ENCODE measurements at regions not wholly inside any gene's neighbourhood (a gene's known extent, or its start where the extent isn't known, plus 50 kb on each side); places are given as distances from the start of the nearest gene placed in this dataset.

DNA sequence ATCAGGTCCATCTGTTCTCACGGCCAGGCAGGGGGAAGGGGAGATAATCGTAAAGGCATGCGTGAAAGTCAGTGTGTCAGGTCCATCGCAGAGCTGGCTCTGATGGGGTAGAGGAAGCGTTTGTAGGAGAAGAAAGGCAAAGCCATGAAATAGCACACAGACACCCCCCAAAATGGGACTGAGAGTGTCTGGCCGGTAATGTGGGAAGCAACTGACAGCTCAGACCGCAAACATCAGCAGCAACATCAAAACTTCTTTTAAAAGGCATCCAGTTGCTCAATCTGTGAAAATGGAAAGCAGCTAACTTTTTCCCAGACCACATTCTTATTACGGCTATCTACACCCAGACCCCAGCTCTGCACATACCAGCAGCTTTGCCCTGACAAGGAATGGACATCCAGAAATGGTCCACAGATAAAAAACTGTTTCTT is 232.6 kb downstream of the EN1 start:
- TF ChIP-seq TAF1 (IDR thresholded peaks at IDR 0.05; ENCODE audit: borderline replicate concordance, low read depth, low read length) (no peak), RAD21 (IDR thresholded peaks at IDR 0.05; ENCODE audit: low read length) (no peak), MXI1 (IDR thresholded peaks at IDR 0.05; ENCODE audit: low read depth, low read length) (no peak), SMC3 (IDR thresholded peaks at IDR 0.05; ENCODE audit: low read depth, low read length) (no peak), EZH2phosphoT487 (IDR thresholded peaks at IDR 0.05; ENCODE audit: borderline replicate concordance, low read depth) (no peak), YY1 (IDR thresholded peaks at IDR 0.05; ENCODE audit: low read depth) (no peak), TEAD4 (IDR thresholded peaks at IDR 0.05; ENCODE audit: borderline replicate concordance, insufficient read depth) (no peak), POLR2AphosphoS5 (IDR thresholded peaks at IDR 0.05; ENCODE audit: low read depth, low read length) (no peak)
- TF ChIP-seq, protein P1, sequence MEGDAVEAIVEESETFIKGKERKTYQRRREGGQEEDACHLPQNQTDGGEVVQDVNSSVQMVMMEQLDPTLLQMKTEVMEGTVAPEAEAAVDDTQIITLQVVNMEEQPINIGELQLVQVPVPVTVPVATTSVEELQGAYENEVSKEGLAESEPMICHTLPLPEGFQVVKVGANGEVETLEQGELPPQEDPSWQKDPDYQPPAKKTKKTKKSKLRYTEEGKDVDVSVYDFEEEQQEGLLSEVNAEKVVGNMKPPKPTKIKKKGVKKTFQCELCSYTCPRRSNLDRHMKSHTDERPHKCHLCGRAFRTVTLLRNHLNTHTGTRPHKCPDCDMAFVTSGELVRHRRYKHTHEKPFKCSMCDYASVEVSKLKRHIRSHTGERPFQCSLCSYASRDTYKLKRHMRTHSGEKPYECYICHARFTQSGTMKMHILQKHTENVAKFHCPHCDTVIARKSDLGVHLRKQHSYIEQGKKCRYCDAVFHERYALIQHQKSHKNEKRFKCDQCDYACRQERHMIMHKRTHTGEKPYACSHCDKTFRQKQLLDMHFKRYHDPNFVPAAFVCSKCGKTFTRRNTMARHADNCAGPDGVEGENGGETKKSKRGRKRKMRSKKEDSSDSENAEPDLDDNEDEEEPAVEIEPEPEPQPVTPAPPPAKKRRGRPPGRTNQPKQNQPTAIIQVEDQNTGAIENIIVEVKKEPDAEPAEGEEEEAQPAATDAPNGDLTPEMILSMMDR (IDR thresholded peaks at IDR 0.05) = no peak
- TF ChIP-seq, protein P2, sequence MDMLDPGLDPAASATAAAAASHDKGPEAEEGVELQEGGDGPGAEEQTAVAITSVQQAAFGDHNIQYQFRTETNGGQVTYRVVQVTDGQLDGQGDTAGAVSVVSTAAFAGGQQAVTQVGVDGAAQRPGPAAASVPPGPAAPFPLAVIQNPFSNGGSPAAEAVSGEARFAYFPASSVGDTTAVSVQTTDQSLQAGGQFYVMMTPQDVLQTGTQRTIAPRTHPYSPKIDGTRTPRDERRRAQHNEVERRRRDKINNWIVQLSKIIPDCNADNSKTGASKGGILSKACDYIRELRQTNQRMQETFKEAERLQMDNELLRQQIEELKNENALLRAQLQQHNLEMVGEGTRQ (IDR thresholded peaks at IDR 0.05; ENCODE audit: borderline replicate concordance, low read depth, low read length) = no peak
- TF ChIP-seq, protein P3, sequence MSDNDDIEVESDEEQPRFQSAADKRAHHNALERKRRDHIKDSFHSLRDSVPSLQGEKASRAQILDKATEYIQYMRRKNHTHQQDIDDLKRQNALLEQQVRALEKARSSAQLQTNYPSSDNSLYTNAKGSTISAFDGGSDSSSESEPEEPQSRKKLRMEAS (IDR thresholded peaks at IDR 0.05; ENCODE audit: low read depth) = no peak
- TF ChIP-seq, protein P4, sequence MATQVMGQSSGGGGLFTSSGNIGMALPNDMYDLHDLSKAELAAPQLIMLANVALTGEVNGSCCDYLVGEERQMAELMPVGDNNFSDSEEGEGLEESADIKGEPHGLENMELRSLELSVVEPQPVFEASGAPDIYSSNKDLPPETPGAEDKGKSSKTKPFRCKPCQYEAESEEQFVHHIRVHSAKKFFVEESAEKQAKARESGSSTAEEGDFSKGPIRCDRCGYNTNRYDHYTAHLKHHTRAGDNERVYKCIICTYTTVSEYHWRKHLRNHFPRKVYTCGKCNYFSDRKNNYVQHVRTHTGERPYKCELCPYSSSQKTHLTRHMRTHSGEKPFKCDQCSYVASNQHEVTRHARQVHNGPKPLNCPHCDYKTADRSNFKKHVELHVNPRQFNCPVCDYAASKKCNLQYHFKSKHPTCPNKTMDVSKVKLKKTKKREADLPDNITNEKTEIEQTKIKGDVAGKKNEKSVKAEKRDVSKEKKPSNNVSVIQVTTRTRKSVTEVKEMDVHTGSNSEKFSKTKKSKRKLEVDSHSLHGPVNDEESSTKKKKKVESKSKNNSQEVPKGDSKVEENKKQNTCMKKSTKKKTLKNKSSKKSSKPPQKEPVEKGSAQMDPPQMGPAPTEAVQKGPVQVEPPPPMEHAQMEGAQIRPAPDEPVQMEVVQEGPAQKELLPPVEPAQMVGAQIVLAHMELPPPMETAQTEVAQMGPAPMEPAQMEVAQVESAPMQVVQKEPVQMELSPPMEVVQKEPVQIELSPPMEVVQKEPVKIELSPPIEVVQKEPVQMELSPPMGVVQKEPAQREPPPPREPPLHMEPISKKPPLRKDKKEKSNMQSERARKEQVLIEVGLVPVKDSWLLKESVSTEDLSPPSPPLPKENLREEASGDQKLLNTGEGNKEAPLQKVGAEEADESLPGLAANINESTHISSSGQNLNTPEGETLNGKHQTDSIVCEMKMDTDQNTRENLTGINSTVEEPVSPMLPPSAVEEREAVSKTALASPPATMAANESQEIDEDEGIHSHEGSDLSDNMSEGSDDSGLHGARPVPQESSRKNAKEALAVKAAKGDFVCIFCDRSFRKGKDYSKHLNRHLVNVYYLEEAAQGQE (IDR thresholded peaks at IDR 0.05; ENCODE audit: low read depth, low read length) = no peak
